K562 (cell line): ENCODE measurements at regions not wholly inside any gene's neighbourhood (a gene's known extent, or its start where the extent isn't known, plus 50 kb on each side); places are given as distances from the start of the nearest gene placed in this dataset.

Source experiments
- ATAC-seq: fragments of 200-7000 bp; cut with Tn5 transposase; 3 replicates; pipeline ENCODE4 v1.9.1; 2020; ENCODE audit warnings: moderate library complexity
- BruUV-seq: library from RNA; stranded (reverse); fragments of 400-500 nt; replicated peaks from 2 replicates; lab custom pipeline; 2021; lab: Mats Ljungman, UMichigan
- CTCF ChIA-PET: fragments of 300-600 bp; formaldehyde crosslinking; extraction: SDS; loops from one replicate; lab custom pipeline; 2021; ENCODE audit warnings: low intra/inter-chr PET ratio; lab: Yijun Ruan, JAX
- POLR2A ChIA-PET: fragments of 300-600, 350-650 bp; sonication (Branson Sonifier 250); formaldehyde crosslinking; extraction: SDS; loops from one replicate; lab custom pipeline; 2021; ENCODE audit warnings: antibody characterized with exemption, inconsistent platforms; lab: Yijun Ruan, JAX
- DNase-seq, 4 experiments: peaks; one replicate each; pipeline versions ENCODE4 v3.0.0 to v3.0.0-alpha.2; 2011 to 2018; ENCODE audit warnings: low spot score in 3 of 4, mixed read lengths in 3 of 4; ENCODE audit errors: extremely low read depth in 1 of 4
- FAIRE-seq: peaks from 2 replicates; lab custom pipeline; 2011; peaks lifted over from hg19 to GRCh38; lab: Jason Lieb, UNC
- H2AFZ ChIP-seq: 2 replicates; pipeline ENCODE4 v1.6.0; 2011; ENCODE audit warnings: low read depth, low read length, control low read depth, inconsistent platforms
- H3K27ac ChIP-seq: fragments of 200-600 bp; 3 replicates; pipeline ENCODE4 v1.8.0; 2011; ENCODE audit warnings: low read depth, mild to moderate bottlenecking, control low read depth, inconsistent platforms, low read length, moderate library complexity, mixed read lengths; ENCODE audit errors: extremely low read depth
- H3K27me3 ChIP-seq, 2 experiments: fragments of 300-600 bp in 1 of 2; 2 replicates in 1 of 2; 3 replicates in 1 of 2; pipeline versions ENCODE4 v1.6.0 to v1.8.0; 2011; ENCODE audit warnings: inconsistent platforms in 2 of 2, low read length in 2 of 2, mild to moderate bottlenecking in 1 of 2, mixed read lengths in 1 of 2, moderate library complexity in 1 of 2; ENCODE audit not compliant: control insufficient read depth in 2 of 2, insufficient read depth in 2 of 2
- H3K36me3 ChIP-seq: fragments of 300-600 bp; 3 replicates; pipeline ENCODE4 v1.8.0; 2011; ENCODE audit warnings: mild to moderate bottlenecking, low read length, inconsistent platforms; ENCODE audit not compliant: control insufficient read depth, insufficient read depth
- H3K4me1 ChIP-seq, 2 experiments: fragments of 200-600 bp in 1 of 2; replicated peaks in 1 of 2; 2 replicates in 1 of 2; 3 replicates in 1 of 2; pipeline versions ENCODE4 v1.5.1 to v1.8.0; 2011; ENCODE audit warnings: inconsistent platforms in 2 of 2, low read length in 2 of 2, mild to moderate bottlenecking in 1 of 2, mixed read lengths in 1 of 2, moderate library complexity in 1 of 2; ENCODE audit not compliant: control insufficient read depth in 2 of 2, insufficient read depth in 2 of 2
- H3K4me2 ChIP-seq: 2 replicates; pipeline ENCODE4 v1.6.1; 2011; ENCODE audit warnings: low read length, control low read depth, inconsistent platforms, mixed read lengths; ENCODE audit not compliant: insufficient read depth
- H3K4me3 ChIP-seq: fragments of 200-600 bp; sonication (generic), shearing (Covaris generic); 2 replicates; pipeline ENCODE4 v1.5.1; 2016; ENCODE audit warnings: control low read depth, inconsistent platforms
- H3K79me2 ChIP-seq: fragments of 200-600 bp; 3 replicates; pipeline ENCODE4 v1.8.0; 2011; ENCODE audit warnings: low read length, inconsistent platforms; ENCODE audit not compliant: control insufficient read depth, insufficient read depth
- H3K9ac ChIP-seq, 2 experiments: 2 replicates each; pipeline versions ENCODE4 v1.6.0 to v1.6.1; 2011; ENCODE audit warnings: low read depth in 2 of 2, low read length in 2 of 2, control low read depth in 1 of 2, inconsistent platforms in 1 of 2, mild to moderate bottlenecking in 1 of 2, mixed read lengths in 1 of 2; ENCODE audit not compliant: insufficient read depth in 1 of 2
- H3K9me1 ChIP-seq: one replicate; pipeline ENCODE4 v1.6.0; 2011; ENCODE audit warnings: inconsistent platforms, mild to moderate bottlenecking, low read length, moderate library complexity; ENCODE audit not compliant: control insufficient read depth, insufficient read depth
- H3K9me3 ChIP-seq: replicated peaks from 2 replicates; pipeline ENCODE4 v1.5.1; 2011; ENCODE audit warnings: low read depth, low read length, inconsistent platforms; ENCODE audit not compliant: control insufficient read depth, insufficient read depth
- H4K20me1 ChIP-seq: replicated peaks from 2 replicates; pipeline ENCODE4 v1.6.1; 2011; ENCODE audit warnings: low read length, inconsistent platforms, mixed read lengths; ENCODE audit not compliant: control insufficient read depth, insufficient read depth
- E4F1 ChIP-seq: fragments of 250-450 bp; sonication (Bioruptor Pico); IDR thresholded peaks from 2 replicates; pipeline ENCODE4 v1.5.0; 2021; ENCODE audit warnings: mild to moderate bottlenecking, borderline replicate concordance
- ETV1 ChIP-seq: fragments of 450-650 bp; conservative IDR thresholded peaks from 2 replicates; pipeline ENCODE4 v1.6.1; 2016; ENCODE audit warnings: missing genetic modification characterization, control low read depth, low read depth, missing compliant biosample characterization
- FOXK1 ChIP-seq: sonication (generic); formaldehyde crosslinking; IDR thresholded peaks from 2 replicates; pipeline ENCODE4 v1.8.0; 2022; ENCODE audit warnings: missing genetic modification reagents, mild to moderate bottlenecking, borderline replicate concordance
- HINFP ChIP-seq: fragments of 450-650 bp; conservative IDR thresholded peaks from 2 replicates; pipeline ENCODE4 v1.6.1; 2016; ENCODE audit warnings: missing genetic modification characterization, low read depth, mild to moderate bottlenecking, control low read depth, missing compliant biosample characterization
- NONO ChIP-seq, 2 experiments: fragments of 200-400 bp in 1 of 2; fragments of 450-650 bp in 1 of 2; formaldehyde crosslinking in 1 of 2; IDR thresholded peaks; 2 replicates each; pipeline ENCODE4 v1.6.1; 2017; ENCODE audit warnings: low read depth in 2 of 2, mild to moderate bottlenecking in 2 of 2, moderate library complexity in 2 of 2, low read length in 1 of 2
- PCBP1 ChIP-seq: fragments of 200-400 bp; formaldehyde crosslinking; IDR thresholded peaks from 2 replicates; pipeline ENCODE4 v1.6.1; 2018; ENCODE audit warnings: mild to moderate bottlenecking, low read depth, low read length; ENCODE audit not compliant: poor library complexity, severe bottlenecking
- THRAP3 ChIP-seq: fragments of 450-650 bp; IDR thresholded peaks from 2 replicates; pipeline ENCODE4 v1.6.1; 2016; ENCODE audit warnings: mild to moderate bottlenecking, inconsistent platforms, borderline replicate concordance
- TOE1 ChIP-seq, 2 experiments: fragments of 450-650 bp in 1 of 2; sonication (generic) in 1 of 2; formaldehyde crosslinking in 1 of 2; IDR thresholded peaks; 2 replicates each; pipeline versions ENCODE4 v1.7.1 to v1.8.0; 2016 to 2022; ENCODE audit warnings: borderline replicate concordance in 2 of 2, mild to moderate bottlenecking in 2 of 2, antibody characterized with exemption in 1 of 2, inconsistent platforms in 1 of 2, low read depth in 1 of 2, missing genetic modification reagents in 1 of 2, moderate library complexity in 1 of 2
- ZNF318 ChIP-seq, 2 experiments: fragments of 450-650 bp; IDR thresholded peaks; 2 replicates each; pipeline ENCODE4 v1.6.1; 2016; ENCODE audit warnings: mild to moderate bottlenecking in 2 of 2, borderline replicate concordance in 1 of 2, low read depth in 1 of 2, moderate library complexity in 1 of 2
- WGBS: fragments of 100-300 bp; shearing (Covaris generic); methylation state at CpG from one replicate; pipeline ENCODE4 v1.1.6; 2016; ENCODE audit warnings: low coverage, mixed read lengths; ENCODE audit not compliant: insufficient coverage; ENCODE audit errors: missing lambda C conversion rate; 5-methylcytosine and 5-hydroxymethylcytosine counted together
- in situ Hi-C: fragments of 300-500 bp; cut with MboI; formaldehyde crosslinking; loops from 4 replicates; pipeline ENCODE4 v1.15.0; 2018; ENCODE audit warnings: inconsistent platforms, mixed read lengths
- intact Hi-C: fragments of 100-400 bp; cut with micrococcal nuclease; formaldehyde crosslinking; loops from 2 replicates; pipeline ENCODE4 v1.14.2; 2022

GRCh38 chr12:83214185-83214584 lies 527.5 kb downstream of the TMTC2 start:
- no peak for FAIRE-seq
- H3K4me2 ChIP-seq, result no peak overlapping the region
- WGBS, result 0% methylated on average over 1 of the region's 1 CpG
- no peaks in the 10 kb centered on the region for H4K20me1 ChIP-seq
- no peak for DNase-seq
- H3K79me2 ChIP-seq, result no peaks in the 10 kb centered on the region
- no peak overlapping the region for H2AFZ ChIP-seq
- CTCF ChIA-PET, result no interaction called here
- H3K27me3 ChIP-seq, result no peaks in the 10 kb centered on the region
- no peak overlapping the region for H3K27ac ChIP-seq
- BruUV-seq, result no TSS peak
- H3K9me3 ChIP-seq, result no peaks in the 10 kb centered on the region
- H3K36me3 ChIP-seq, result no peaks in the 10 kb centered on the region
- intact Hi-C loops, result no loop called here
- ATAC-seq, result no peak
- H3K9me1 ChIP-seq, result no peaks in the 10 kb centered on the region
- H3K4me1 ChIP-seq, result peaks cover 0 to 3% of the 10 kb centered on the region in 2 experiments; a peak in 1 of 5 replicates
- POLR2A ChIA-PET, result no interaction called here
- H3K9ac ChIP-seq, result no peak overlapping the region
- in situ Hi-C loops, result no loop called here
- H3K4me3 ChIP-seq, result no peak overlapping the region
- TF ChIP-seq PCBP1 (no peak), HINFP (tag) (no peak), TOE1 (IDR thresholded peaks at IDR 0.05; ENCODE audit: borderline replicate concordance) (no peak), TOE1 (CRISPR knock-in tag; IDR thresholded peaks at IDR 0.05; ENCODE audit: borderline replicate concordance, low read depth) (no peak), NONO (IDR thresholded peaks at IDR 0.05; ENCODE audit: low read depth in 2 of 2, low read length in 1 of 2) (no peak), FOXK1 (no peak), ZNF318 (IDR thresholded peaks at IDR 0.05; ENCODE audit: borderline replicate concordance in 1 of 2, low read depth in 1 of 2) (no peak), E4F1 (no peak), ETV1 (no peak), THRAP3 (no peak)
